Tibial artery (tissue), 4 donors: ENCODE measurements at regions not wholly inside any gene's neighbourhood (a gene's known extent, or its start where the extent isn't known, plus 50 kb on each side); places are given as distances from the start of the nearest gene placed in this dataset.

ENCODE experiments used
- DNase-seq, 2 donors: peaks; one replicate each; pipeline ENCODE4 v3.0.0-alpha.2; 2019
- H3K27ac ChIP-seq, 2 donors: fragments of 200-600 bp; sonication (generic) in 1 of 2; 1 replicate in 1 of 2; 2 replicates in 1 of 2; pipeline ENCODE4 v1.5.1; 2018 to 2019; ENCODE audit warnings: mild to moderate bottlenecking in 1 of 2
- H3K27me3 ChIP-seq, 2 donors: fragments of 200-600 bp; sonication (generic) in 1 of 2; one replicate each; pipeline versions ENCODE4 v1.5.1 to v1.6.0; 2016 to 2019
- H3K36me3 ChIP-seq, 3 donors: fragments of 200-600 bp; sonication (generic) in 2 of 3; one replicate each; pipeline ENCODE4 v1.5.1; 2016 to 2019; ENCODE audit warnings: mild to moderate bottlenecking in 2 of 3
- H3K4me1 ChIP-seq, 4 donors: fragments of 200-600 bp; sonication (generic) in 2 of 4; 1 replicate in 3 of 4; 2 replicates in 1 of 4; pipeline ENCODE4 v1.5.1; 2016 to 2019
- H3K4me3 ChIP-seq, 2 donors: fragments of 200-600 bp; sonication (generic) in 1 of 2; 1 replicate in 1 of 2; 2 replicates in 1 of 2; pipeline ENCODE4 v1.5.1; 2018 to 2019; ENCODE audit warnings: mild to moderate bottlenecking in 2 of 2
- H3K9me3 ChIP-seq, 3 donors: fragments of 200-600 bp; sonication (generic) in 1 of 3; one replicate each; pipeline ENCODE4 v1.5.1; 2016 to 2019
- intact Hi-C: fragments of 100-400 bp; cut with DNase I; formaldehyde crosslinking; loops from one replicate; pipeline ENCODE4 v1.15.0; 2023; ENCODE audit warnings: low total_unique reads
- TF ChIP-seq, protein P1 (sequence below), 2 experiments: fragments of 200-600 bp in 1 of 2; fragments of 450-650 bp in 1 of 2; IDR thresholded peaks; one replicate each; pipeline ENCODE4 v1.5.1; 2017 to 2019; ENCODE audit warnings: antibody characterized with exemption in 2 of 2, mild to moderate bottlenecking in 1 of 2, moderate library complexity in 1 of 2

DNA sequence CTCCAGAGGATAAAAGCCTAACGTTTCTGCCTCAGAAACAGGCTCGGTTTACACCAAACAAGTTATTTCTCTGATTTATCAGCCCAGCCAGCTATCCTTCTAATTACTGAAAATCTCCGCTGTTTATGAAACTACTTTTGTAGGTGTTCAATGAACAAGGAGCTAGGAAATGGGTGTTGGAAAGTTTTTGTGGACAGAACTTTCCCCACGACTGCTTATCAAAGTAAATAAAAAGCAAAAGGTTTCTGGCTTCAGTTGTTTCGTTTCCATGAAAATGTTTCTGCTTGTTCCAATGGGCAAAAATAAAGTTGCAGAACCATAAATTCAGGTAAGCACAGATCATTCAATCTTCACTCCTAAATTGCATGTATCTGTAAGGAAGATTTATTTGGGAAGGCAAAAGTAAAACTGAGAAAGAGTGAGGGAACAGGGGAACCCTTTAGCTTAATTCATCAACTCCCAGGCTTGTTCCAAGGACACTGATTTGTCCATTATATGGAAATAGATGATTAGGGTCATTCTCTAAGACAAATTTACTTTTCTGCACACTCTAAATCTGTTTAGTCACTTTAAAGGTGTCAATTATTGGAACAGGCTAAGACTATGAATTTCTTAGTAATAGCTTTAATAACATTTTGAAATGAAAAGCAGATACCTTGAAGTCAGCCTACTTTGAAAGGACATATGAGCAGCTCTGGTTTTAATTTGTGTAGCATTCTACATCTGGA is 175.9 kb upstream of the CDKN3 start:
- peak overlapping the region; percentile 16 to 19 for H3K4me3 ChIP-seq
- no peaks in the 10 kb centered on the region for H3K36me3 ChIP-seq
- no peak overlapping the region for H3K27ac ChIP-seq
- no peaks in the 10 kb centered on the region for H3K9me3 ChIP-seq
- TF ChIP-seq, protein P1, sequence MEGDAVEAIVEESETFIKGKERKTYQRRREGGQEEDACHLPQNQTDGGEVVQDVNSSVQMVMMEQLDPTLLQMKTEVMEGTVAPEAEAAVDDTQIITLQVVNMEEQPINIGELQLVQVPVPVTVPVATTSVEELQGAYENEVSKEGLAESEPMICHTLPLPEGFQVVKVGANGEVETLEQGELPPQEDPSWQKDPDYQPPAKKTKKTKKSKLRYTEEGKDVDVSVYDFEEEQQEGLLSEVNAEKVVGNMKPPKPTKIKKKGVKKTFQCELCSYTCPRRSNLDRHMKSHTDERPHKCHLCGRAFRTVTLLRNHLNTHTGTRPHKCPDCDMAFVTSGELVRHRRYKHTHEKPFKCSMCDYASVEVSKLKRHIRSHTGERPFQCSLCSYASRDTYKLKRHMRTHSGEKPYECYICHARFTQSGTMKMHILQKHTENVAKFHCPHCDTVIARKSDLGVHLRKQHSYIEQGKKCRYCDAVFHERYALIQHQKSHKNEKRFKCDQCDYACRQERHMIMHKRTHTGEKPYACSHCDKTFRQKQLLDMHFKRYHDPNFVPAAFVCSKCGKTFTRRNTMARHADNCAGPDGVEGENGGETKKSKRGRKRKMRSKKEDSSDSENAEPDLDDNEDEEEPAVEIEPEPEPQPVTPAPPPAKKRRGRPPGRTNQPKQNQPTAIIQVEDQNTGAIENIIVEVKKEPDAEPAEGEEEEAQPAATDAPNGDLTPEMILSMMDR (IDR thresholded peaks at IDR 0.05), result no peak
- peaks cover 0 to 21% of the 10 kb centered on the region in 2 donors for H3K27me3 ChIP-seq
- intact Hi-C loops, result no loop called here
- no peak for DNase-seq
- peaks cover 0 to 13% (median 6%) of the 10 kb centered on the region in 4 donors for H3K4me1 ChIP-seq

DNA sequence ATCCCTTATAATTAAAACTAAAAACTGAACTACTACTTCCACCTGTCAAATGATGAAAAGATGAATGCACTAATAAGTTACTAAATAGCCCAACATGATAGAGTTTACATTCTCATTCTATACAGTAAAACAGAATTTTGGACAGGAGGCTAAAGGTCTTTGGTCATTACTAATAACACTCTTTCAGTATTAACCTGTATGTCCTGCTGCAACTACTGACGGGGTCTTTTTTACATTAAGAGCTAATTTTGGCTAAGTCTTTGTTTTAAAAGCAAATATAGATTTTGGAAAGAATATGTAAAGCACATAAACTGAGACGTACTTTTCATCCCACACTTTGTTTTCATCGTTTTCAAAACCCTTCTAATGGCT is 175.4 kb upstream of the CDKN3 start:
- H3K9me3 ChIP-seq, result no peaks in the 10 kb centered on the region
- peaks cover 0 to 21% of the 10 kb centered on the region in 2 donors for H3K27me3 ChIP-seq
- no peak overlapping the region for H3K27ac ChIP-seq
- peaks cover 0 to 13% (median 6%) of the 10 kb centered on the region in 4 donors for H3K4me1 ChIP-seq
- no peak overlapping the region for H3K4me3 ChIP-seq
- intact Hi-C loops, result no loop called here
- no peak for DNase-seq
- H3K36me3 ChIP-seq, result no peaks in the 10 kb centered on the region
- TF ChIP-seq, protein P1 (IDR thresholded peaks at IDR 0.05), result no peak

DNA sequence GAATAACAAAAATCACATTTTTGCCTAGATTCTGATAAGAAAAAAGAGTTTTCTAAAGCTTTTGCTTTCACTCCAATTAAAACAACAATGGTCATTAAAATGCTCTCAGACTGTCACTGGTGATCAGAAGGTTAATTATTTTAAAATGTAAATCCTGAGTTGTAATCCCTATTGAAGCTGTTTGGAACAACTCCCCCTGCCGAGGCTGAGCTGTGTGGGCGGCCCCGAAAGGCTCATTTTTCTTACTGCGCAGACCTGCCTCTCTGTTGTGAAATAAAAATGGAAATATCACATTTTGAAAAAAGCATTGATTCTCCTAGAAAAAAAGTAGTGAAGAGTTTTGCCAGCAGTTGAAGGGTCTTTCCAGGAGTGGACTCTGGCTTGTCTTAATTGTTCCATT is 174.8 kb upstream of the CDKN3 start:
- Histone ChIP-seq H3K27ac (no peak overlapping the region), H3K4me1 (peaks cover 0 to 13% (median 6%) of the 10 kb centered on the region in 4 donors), H3K4me3 (no peak overlapping the region), H3K36me3 (no peaks in the 10 kb centered on the region), H3K27me3 (peaks cover 0 to 21% of the 10 kb centered on the region in 2 donors), H3K9me3 (no peaks in the 10 kb centered on the region)
- DNase-seq, result no peak
- TF ChIP-seq, protein P1 (IDR thresholded peaks at IDR 0.05), result no peak
- intact Hi-C loops, result no loop called here

DNA sequence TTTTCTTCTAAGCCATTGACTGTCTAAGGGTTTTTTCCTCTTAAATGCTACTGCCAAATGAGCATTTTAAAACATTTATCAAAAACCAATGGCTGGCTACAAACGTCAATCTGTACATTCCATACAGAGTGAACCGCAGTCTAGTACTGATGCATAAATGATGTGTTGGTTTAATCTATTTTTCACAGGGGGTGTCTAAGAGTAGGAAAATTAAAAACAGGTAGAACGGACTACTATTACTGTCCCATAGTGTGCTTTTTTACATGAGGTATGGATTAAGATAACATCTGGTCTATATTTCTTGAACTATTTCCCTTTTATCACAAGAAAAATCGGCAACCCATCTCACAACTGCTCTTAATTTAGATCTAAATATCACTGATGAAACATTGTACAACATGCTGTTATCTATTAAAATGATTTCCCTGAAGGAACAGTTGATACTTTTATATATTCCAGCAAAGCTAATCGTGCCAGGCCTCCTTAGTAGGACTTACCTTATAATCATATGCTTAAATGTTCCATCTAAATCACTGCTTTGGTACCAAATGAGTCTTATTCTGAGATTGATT is 172.9 kb upstream of the CDKN3 start:
- intact Hi-C loops, result no loop called here

DNA sequence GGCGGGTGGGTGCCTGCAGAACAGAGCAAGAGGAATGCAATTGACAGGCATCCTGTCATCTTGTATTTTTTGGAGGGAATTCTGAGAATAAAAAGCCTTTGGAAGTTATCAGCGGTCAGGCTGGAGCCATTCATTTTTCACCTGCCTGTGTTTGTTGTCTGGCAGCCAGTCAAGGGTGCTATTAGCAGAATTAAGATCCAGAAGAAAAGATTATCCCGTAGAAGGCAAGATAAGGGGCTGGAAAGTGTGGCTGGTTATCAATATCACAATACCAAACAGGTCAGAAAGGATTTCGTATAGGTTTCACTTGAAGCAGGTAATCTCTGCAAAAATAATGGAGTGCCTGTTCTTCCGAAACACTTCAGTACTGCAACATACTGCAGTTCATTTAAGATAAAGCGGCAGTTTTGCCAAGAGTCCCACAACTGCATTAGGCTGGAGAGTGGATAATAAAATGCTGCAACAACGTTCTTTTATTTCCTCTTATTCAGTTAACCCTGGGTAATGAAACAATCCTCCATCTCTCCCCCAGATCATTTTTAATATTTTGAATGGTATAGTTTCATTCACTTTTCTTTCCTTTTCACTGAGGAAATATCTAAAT is 171.2 kb upstream of the CDKN3 start:
- H3K27ac ChIP-seq, result no peak overlapping the region
- H3K4me3 ChIP-seq, result no peak overlapping the region
- DNase-seq, result no peak
- TF ChIP-seq, protein P1 (IDR thresholded peaks at IDR 0.05), result no peak
- H3K9me3 ChIP-seq, result no peaks in the 10 kb centered on the region
- no peaks in the 10 kb centered on the region for H3K27me3 ChIP-seq
- H3K36me3 ChIP-seq, result no peaks in the 10 kb centered on the region
- H3K4me1 ChIP-seq, result peaks cover 0 to 3% (median 0%) of the 10 kb centered on the region in 4 donors
- intact Hi-C loops, result no loop called here

More for the DNA sequence above, 172.9 kb upstream of the CDKN3 start:
- no peaks in the 10 kb centered on the region for H3K36me3 ChIP-seq
- H3K4me3 ChIP-seq, result no peak overlapping the region
- no peak overlapping the region for H3K27ac ChIP-seq
- peaks cover 0 to 13% (median 6%) of the 10 kb centered on the region in 4 donors for H3K4me1 ChIP-seq
- no peaks in the 10 kb centered on the region for H3K9me3 ChIP-seq
- peaks cover 0 to 11% of the 10 kb centered on the region in 2 donors for H3K27me3 ChIP-seq
- TF ChIP-seq, protein P1 (IDR thresholded peaks at IDR 0.05), result no peak
- DNase-seq, result no peak
